Central memory CD4-positive, alpha-beta T cell (primary cell): ENCODE measurements at regions not wholly inside any gene's neighbourhood (a gene's known extent, or its start where the extent isn't known, plus 50 kb on each side); places are given as distances from the start of the nearest gene placed in this dataset.
A peak's percentile ranks its signal among the peaks of the same experiment; 100 is the strongest.

Source experiments
- DNase-seq: peaks from one replicate; pipeline ENCODE4 v3.0.0; 2022

- DNase-seq: peak; percentile 23
Observed at GRCh38 chr20:20824924-20825584, 112.6 kb upstream of the RALGAPA2 start.

GRCh38 chr20:20823476-20823881, 111.0 kb upstream of the RALGAPA2 start:
- no peak for DNase-seq

GRCh38 chr20:20821484-20822260, 109.2 kb upstream of the RALGAPA2 start:
- DNase-seq: no peak

- DNase-seq: no peak
Observed at GRCh38 chr20:20820785-20821483, 108.5 kb upstream of the RALGAPA2 start.

- DNase-seq: no peak
Observed at GRCh38 chr20:20820104-20820503, 107.7 kb upstream of the RALGAPA2 start.

- DNase-seq: no peak
Observed at GRCh38 chr20:20816969-20817755, 104.7 kb upstream of the RALGAPA2 start.

- no peak for DNase-seq
Observed at GRCh38 chr20:20815711-20816455, 103.4 kb upstream of the RALGAPA2 start.

- DNase-seq: no peak
Observed at GRCh38 chr20:20814685-20815084, 102.2 kb upstream of the RALGAPA2 start.

- no peak for DNase-seq
Observed at GRCh38 chr20:20812136-20812535, 99.7 kb upstream of the RALGAPA2 start.

GRCh38 chr20:20808016-20808415, 95.6 kb upstream of the RALGAPA2 start:
- DNase-seq: no peak

GRCh38 chr20:20806121-20807095, 94.0 kb upstream of the RALGAPA2 start:
- no peak for DNase-seq

- DNase-seq: no peak
Observed at GRCh38 chr20:20803011-20803410, 90.6 kb upstream of the RALGAPA2 start.

GRCh38 chr20:20802328-20802727, 89.9 kb upstream of the RALGAPA2 start:
- no peak for DNase-seq

GRCh38 chr20:20799716-20800312, 87.4 kb upstream of the RALGAPA2 start:
- no peak for DNase-seq

- DNase-seq: no peak
Observed at GRCh38 chr20:20797521-20798310, 85.3 kb upstream of the RALGAPA2 start.

- DNase-seq: no peak
Observed at GRCh38 chr20:20796766-20797440, 84.5 kb upstream of the RALGAPA2 start.

- no peak for DNase-seq
Observed at GRCh38 chr20:20795721-20796120, 83.3 kb upstream of the RALGAPA2 start.

GRCh38 chr20:20795119-20795518, 82.7 kb upstream of the RALGAPA2 start:
- DNase-seq: no peak

- no peak for DNase-seq
Observed at GRCh38 chr20:20793591-20793990, 81.1 kb upstream of the RALGAPA2 start.
